ENCODE measurements at regions not wholly inside any gene's neighbourhood (a gene's known extent, or its start where the extent isn't known, plus 50 kb on each side); places are given as distances from the start of the nearest gene placed in this dataset.

DNA sequence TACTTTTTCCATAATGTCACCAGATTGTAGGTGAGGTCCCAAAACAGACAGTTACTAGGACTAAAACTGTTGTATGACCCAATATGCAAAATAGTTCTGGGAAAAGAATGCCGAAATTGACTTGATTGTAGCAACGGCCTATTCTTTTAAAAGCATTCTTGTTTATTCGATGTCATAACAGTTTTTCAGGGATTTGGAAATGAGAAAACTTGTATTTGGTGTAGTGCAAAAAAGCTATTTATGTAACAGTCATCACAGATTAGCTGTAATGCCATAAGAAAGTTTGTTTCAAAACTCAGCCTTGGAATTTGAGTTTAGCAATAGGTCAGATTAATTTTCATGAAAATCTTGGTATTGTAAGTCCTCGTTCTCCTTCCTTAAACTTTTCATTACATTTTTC lies 69.2 kb upstream of the DIAPH2 start:
- TF ChIP-seq, protein P1, sequence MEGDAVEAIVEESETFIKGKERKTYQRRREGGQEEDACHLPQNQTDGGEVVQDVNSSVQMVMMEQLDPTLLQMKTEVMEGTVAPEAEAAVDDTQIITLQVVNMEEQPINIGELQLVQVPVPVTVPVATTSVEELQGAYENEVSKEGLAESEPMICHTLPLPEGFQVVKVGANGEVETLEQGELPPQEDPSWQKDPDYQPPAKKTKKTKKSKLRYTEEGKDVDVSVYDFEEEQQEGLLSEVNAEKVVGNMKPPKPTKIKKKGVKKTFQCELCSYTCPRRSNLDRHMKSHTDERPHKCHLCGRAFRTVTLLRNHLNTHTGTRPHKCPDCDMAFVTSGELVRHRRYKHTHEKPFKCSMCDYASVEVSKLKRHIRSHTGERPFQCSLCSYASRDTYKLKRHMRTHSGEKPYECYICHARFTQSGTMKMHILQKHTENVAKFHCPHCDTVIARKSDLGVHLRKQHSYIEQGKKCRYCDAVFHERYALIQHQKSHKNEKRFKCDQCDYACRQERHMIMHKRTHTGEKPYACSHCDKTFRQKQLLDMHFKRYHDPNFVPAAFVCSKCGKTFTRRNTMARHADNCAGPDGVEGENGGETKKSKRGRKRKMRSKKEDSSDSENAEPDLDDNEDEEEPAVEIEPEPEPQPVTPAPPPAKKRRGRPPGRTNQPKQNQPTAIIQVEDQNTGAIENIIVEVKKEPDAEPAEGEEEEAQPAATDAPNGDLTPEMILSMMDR (IDR thresholded peaks at IDR 0.05): no peak
- TF ChIP-seq POLR2A (IDR thresholded peaks at IDR 0.05): no peak

Measured in testis (tissue), 2 donors.